ENCODE measurements at regions not wholly inside any gene's neighbourhood (a gene's known extent, or its start where the extent isn't known, plus 50 kb on each side); places are given as distances from the start of the nearest gene placed in this dataset.

- H3K4me3 ChIP-seq (ENCODE audit: low read depth, poor library complexity, severe bottlenecking), result no peak overlapping the region
- intact Hi-C loops (cut with DNase I; ENCODE audit: low total_unique reads), result no loop called here
- TF ChIP-seq POLR2A (IDR thresholded peaks at IDR 0.05), result no peak
- no peak for TF ChIP-seq CTCF (IDR thresholded peaks at IDR 0.05)
- DNase-seq (ENCODE audit: low spot score in 2 of 2), result no peak
- WGBS, 2 donors, result 78 to 83% methylated on average over 4 of the region's 4 CpGs
Observed at GRCh38 chr5:112546946-112547592, 128.0 kb upstream of the EPB41L4A start.

- intact Hi-C loops (cut with DNase I; ENCODE audit: low total_unique reads), result no loop called here
- WGBS, 2 donors, result 53% methylated on average over 4 of the region's 4 CpGs
- TF ChIP-seq CTCF (IDR thresholded peaks at IDR 0.05) (no peak), POLR2A (IDR thresholded peaks at IDR 0.05) (no peak)
- DNase-seq (ENCODE audit: low spot score in 2 of 2), result no peak
- H3K4me3 ChIP-seq (ENCODE audit: low read depth, poor library complexity, severe bottlenecking), result no peak overlapping the region
Observed at GRCh38 chr5:112548246-112548881, 129.3 kb upstream of the EPB41L4A start.

GRCh38 chr5:112549127-112549526, 130.1 kb upstream of the EPB41L4A start:
- intact Hi-C loops (cut with DNase I; ENCODE audit: low total_unique reads), result no loop called here
- TF ChIP-seq CTCF (IDR thresholded peaks at IDR 0.05) (no peak), POLR2A (IDR thresholded peaks at IDR 0.05) (no peak)
- 80% methylated on average over 4 of the region's 4 CpGs for WGBS, 2 donors
- H3K4me3 ChIP-seq (ENCODE audit: low read depth, poor library complexity, severe bottlenecking), result no peak overlapping the region
- DNase-seq (ENCODE audit: low spot score in 2 of 2), result no peak

GRCh38 chr5:112549605-112550166, 130.6 kb upstream of the EPB41L4A start:
- no peak for DNase-seq (ENCODE audit: low spot score in 2 of 2)
- no peak for TF ChIP-seq CTCF (IDR thresholded peaks at IDR 0.05)
- no peak for TF ChIP-seq POLR2A (IDR thresholded peaks at IDR 0.05)
- H3K4me3 ChIP-seq (ENCODE audit: low read depth, poor library complexity, severe bottlenecking), result no peak overlapping the region
- intact Hi-C loops (cut with DNase I; ENCODE audit: low total_unique reads), result loop anchor here (5.0 kb wide), 1 partner anchor 208 kb away; no protein-coding TSS in a partner anchor
- WGBS, 2 donors, result 59 to 63% methylated on average over 2 of the region's 2 CpGs

DNA sequence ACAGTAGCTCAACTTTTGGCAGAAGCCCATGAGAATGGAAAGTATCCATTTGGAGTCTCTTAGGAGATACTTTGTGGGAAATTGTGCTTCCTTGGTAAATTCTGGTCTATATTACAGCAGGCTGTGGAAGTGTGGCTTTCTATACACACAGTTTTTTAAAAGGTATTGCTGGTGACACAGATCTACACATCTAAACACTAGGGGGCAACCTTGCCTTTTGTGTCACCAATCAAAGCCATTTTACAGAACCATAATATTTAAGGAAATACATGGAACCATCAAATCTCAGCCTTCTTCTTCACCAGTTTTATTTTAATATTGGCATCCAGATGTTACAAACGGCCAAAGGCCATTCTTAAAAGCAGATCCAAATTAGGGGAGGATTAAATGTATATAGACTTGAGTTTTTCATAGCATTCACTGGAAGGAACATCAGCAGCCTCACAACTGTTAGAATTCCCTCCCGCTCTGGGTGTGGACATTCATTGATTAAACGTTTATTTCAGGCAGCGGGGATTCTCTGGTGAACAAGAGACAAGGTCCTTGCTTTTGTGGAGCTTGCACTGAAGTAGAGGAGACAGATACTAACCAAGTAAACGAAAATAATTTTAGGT, 132.4 kb upstream of the EPB41L4A start:
- 39 to 51% methylated on average over 5 of the region's 5 CpGs for WGBS, 2 donors
- intact Hi-C loops (cut with DNase I; ENCODE audit: low total_unique reads), result loop anchor here (5.0 kb wide), 1 partner anchor 206 kb away; no protein-coding TSS in a partner anchor
- H3K4me3 ChIP-seq (ENCODE audit: low read depth, poor library complexity, severe bottlenecking), result no peak overlapping the region
- TF ChIP-seq POLR2A (IDR thresholded peaks at IDR 0.05) (no peak), CTCF (IDR thresholded peaks at IDR 0.05) (peak in 1 of 3 donors; percentile 55)
- DNase-seq (ENCODE audit: low spot score in 2 of 2), result peak in 1 of 2 donors; percentile 27
